Esophagus muscularis mucosa (tissue), 4 donors: ENCODE measurements at regions not wholly inside any gene's neighbourhood (a gene's known extent, or its start where the extent isn't known, plus 50 kb on each side); places are given as distances from the start of the nearest gene placed in this dataset.

Experiments
- DNase-seq: peaks from one replicate; pipeline ENCODE4 v3.0.0-alpha.2; 2017; ENCODE audit errors: extremely low spot score
- H3K27ac ChIP-seq, 4 donors: fragments of 200-600 bp; sonication (generic); replicated peaks in 1 of 4; 1 replicate in 3 of 4; 2 replicates in 1 of 4; pipeline ENCODE4 v1.5.1; 2016 to 2019; ENCODE audit warnings: mild to moderate bottlenecking in 1 of 4
- H3K27me3 ChIP-seq, 4 donors: fragments of 200-600 bp; sonication (generic); one replicate each; pipeline versions ENCODE4 v1.5.1 to v1.6.0; 2016 to 2019
- H3K36me3 ChIP-seq, 4 donors: fragments of 200-600 bp; sonication (generic); one replicate each; pipeline ENCODE4 v1.5.1; 2016 to 2019
- H3K4me1 ChIP-seq, 4 donors: fragments of 200-600 bp; sonication (generic); one replicate each; pipeline ENCODE4 v1.5.1; 2016 to 2019
- H3K4me3 ChIP-seq, 4 donors: fragments of 200-600 bp; sonication (generic); 1 replicate in 2 of 4; 2 replicates in 2 of 4; pipeline ENCODE4 v1.5.1; 2016 to 2019; ENCODE audit warnings: mild to moderate bottlenecking in 4 of 4, moderate library complexity in 1 of 4
- H3K9me3 ChIP-seq, 4 donors: fragments of 200-600 bp; sonication (generic); 1 replicate in 3 of 4; 2 replicates in 1 of 4; pipeline ENCODE4 v1.5.1; 2016 to 2019
- EP300 ChIP-seq: sonication (generic); formaldehyde crosslinking; IDR thresholded peaks from one replicate; pipeline ENCODE4 v1.6.1; 2017; ENCODE audit warnings: antibody characterized with exemption
- POLR2A ChIP-seq: fragments of 450-650 bp; IDR thresholded peaks from one replicate; pipeline ENCODE4 v1.6.1; 2017; ENCODE audit warnings: antibody characterized with exemption, moderate library complexity, mild to moderate bottlenecking, low read depth
- POLR2AphosphoS5 ChIP-seq, 2 donors: sonication (generic); formaldehyde crosslinking; IDR thresholded peaks; one replicate each; pipeline ENCODE4 v1.6.1; 2017; ENCODE audit warnings: antibody characterized with exemption in 2 of 2
- WGBS: methylation state at CpG from one replicate; pipeline ENCODE4 v1.1.5; 2018; 5-methylcytosine and 5-hydroxymethylcytosine counted together
- intact Hi-C: fragments of 100-400 bp; cut with DNase I; formaldehyde crosslinking; loops from one replicate; pipeline ENCODE4 v1.15.1; 2023
- TF ChIP-seq, protein P1 (sequence below), 3 experiments: fragments of 200-600 bp in 2 of 3; fragments of 450-650 bp in 1 of 3; sonication (generic) in 2 of 3; IDR thresholded peaks; one replicate each; pipeline ENCODE4 v1.5.1; 2017 to 2019; ENCODE audit warnings: antibody characterized with exemption in 3 of 3, mild to moderate bottlenecking in 2 of 3, moderate library complexity in 1 of 3

DNA sequence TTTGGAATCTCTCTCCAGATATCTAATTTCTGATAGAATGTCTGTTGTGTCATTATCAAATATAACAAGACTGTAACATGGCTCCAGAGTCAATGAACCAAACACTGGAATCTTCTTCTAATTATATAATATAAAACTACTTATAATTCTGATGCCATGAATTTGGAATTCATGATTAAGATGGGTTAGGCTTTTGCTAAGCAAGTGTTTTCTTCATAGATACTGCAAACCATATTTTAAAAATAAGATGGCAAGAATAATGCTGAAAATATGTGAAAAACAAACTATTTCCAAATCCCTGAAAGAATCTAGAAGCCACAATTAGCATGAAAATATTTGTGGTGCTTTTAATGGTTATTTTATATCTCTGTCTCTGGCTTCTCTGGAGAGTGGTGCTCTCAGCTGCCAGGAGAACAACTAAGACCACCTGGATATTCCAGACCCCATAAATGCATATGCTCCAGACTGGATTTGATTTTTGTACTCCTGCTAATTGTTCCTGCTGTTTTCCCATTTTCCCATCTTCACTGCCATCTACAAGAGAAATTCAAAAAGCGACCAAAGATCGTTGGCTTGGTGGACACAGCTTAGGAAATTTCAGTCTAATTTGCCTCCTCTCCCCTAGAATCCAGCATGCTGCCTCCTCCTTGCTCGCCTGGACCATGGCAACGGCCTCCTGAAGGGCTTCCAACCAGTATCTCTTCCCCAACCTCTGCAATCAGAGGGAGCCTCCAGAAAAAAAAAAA lies 418.9 kb downstream of the SETD4 start:
- Histone ChIP-seq H3K27me3 (peaks cover 0 to 27% (median 0%) of the 10 kb centered on the region in 4 donors), H3K27ac (no peak overlapping the region)

DNA sequence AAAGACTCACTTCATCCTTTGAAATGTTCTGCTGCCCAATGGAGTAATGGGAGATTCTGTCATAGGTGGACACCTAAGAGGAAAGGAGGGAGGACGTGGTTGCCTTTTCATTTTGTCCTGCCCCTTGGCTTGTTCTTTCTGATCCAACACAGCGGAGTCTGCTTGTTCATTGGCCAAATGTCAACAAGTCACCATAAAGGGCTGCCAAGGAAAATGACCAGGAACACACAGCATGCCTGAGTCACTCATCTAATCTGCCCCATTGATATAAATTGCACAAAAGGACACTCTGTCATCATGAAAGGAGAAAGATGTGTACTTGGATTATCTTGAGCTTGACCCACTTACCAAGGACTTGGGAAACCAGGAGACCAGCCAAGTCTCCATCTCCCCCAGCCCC lies 422.9 kb downstream of the SETD4 start:
- TF ChIP-seq, protein P1, sequence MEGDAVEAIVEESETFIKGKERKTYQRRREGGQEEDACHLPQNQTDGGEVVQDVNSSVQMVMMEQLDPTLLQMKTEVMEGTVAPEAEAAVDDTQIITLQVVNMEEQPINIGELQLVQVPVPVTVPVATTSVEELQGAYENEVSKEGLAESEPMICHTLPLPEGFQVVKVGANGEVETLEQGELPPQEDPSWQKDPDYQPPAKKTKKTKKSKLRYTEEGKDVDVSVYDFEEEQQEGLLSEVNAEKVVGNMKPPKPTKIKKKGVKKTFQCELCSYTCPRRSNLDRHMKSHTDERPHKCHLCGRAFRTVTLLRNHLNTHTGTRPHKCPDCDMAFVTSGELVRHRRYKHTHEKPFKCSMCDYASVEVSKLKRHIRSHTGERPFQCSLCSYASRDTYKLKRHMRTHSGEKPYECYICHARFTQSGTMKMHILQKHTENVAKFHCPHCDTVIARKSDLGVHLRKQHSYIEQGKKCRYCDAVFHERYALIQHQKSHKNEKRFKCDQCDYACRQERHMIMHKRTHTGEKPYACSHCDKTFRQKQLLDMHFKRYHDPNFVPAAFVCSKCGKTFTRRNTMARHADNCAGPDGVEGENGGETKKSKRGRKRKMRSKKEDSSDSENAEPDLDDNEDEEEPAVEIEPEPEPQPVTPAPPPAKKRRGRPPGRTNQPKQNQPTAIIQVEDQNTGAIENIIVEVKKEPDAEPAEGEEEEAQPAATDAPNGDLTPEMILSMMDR (IDR thresholded peaks at IDR 0.05), result no peak
- TF ChIP-seq POLR2AphosphoS5 (IDR thresholded peaks at IDR 0.05) (no peak), POLR2A (no peak), EP300 (no peak)
- no peaks in the 10 kb centered on the region for H3K9me3 ChIP-seq
- no peak overlapping the region for H3K27ac ChIP-seq
- intact Hi-C loops, result no loop called here
- H3K27me3 ChIP-seq, result peaks cover 0 to 34% (median 0%) of the 10 kb centered on the region in 4 donors
- no peak overlapping the region for H3K4me3 ChIP-seq
- H3K4me1 ChIP-seq, result no peaks in the 10 kb centered on the region
- H3K36me3 ChIP-seq, result no peaks in the 10 kb centered on the region
- peak; percentile 57 for DNase-seq
- WGBS, result 68% methylated on average over 2 of the region's 2 CpGs

More for the DNA sequence above, 418.9 kb downstream of the SETD4 start:
- Histone ChIP-seq H3K4me3 (no peak overlapping the region), H3K4me1 (no peaks in the 10 kb centered on the region), H3K36me3 (no peaks in the 10 kb centered on the region), H3K9me3 (no peaks in the 10 kb centered on the region)
- no peak for TF ChIP-seq EP300
- no peak for TF ChIP-seq POLR2AphosphoS5 (IDR thresholded peaks at IDR 0.05)
- TF ChIP-seq, protein P1 (IDR thresholded peaks at IDR 0.05), result no peak
- intact Hi-C loops, result no loop called here
- DNase-seq, result peak; percentile 55
- WGBS, result 86% methylated on average over 4 of the region's 4 CpGs

DNA sequence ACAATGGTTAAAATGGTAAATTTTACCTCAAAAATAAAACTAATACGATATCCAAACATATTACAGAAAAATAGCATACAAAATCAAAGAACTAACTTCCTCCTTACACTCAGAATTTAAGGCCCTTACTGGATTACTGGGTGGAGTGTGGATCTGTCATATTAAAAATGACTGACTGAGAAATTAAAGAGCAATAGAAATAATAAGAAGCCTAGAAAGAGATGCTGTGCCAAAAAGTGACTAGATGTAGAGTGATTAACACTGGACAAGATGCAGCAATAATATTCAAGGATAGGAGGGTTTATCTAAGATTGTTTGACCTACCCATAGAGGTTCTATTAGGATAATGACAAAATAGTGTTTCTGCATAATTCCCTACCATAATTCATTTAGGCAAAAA lies 424.3 kb downstream of the SETD4 start:
- Histone ChIP-seq H3K36me3 (no peaks in the 10 kb centered on the region), H3K27ac (no peak overlapping the region), H3K4me3 (no peak overlapping the region), H3K4me1 (no peaks in the 10 kb centered on the region), H3K9me3 (no peaks in the 10 kb centered on the region), H3K27me3 (peaks cover 0 to 34% (median 0%) of the 10 kb centered on the region in 4 donors)
- WGBS, result 79% methylated on average over 1 of the region's 1 CpG
- DNase-seq, result no peak
- intact Hi-C loops, result no loop called here
- TF ChIP-seq POLR2A (no peak), POLR2AphosphoS5 (IDR thresholded peaks at IDR 0.05) (no peak), EP300 (no peak)
- TF ChIP-seq, protein P1 (IDR thresholded peaks at IDR 0.05), result no peak

DNA sequence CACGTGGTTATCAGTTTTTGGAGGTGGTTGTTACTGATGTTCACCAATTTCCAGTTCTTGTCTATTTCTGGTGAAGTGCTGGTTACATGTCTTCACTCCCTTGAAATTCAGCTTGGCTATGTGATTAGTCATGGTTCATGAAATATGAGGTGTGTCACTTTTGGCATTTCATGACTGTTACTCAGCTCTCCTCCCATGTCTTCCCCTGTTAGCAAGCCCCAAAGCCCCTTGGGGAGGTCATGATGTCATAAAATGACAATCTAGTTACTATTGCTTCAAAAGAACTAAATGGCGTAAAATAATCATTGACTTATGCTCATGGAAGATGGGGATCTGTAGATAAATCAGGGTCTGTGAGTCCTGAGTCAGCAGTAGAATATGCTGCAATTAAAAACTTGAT lies 425.1 kb downstream of the SETD4 start:
- 89% methylated on average over 2 of the region's 2 CpGs for WGBS
- Histone ChIP-seq H3K4me3 (no peak overlapping the region), H3K9me3 (no peaks in the 10 kb centered on the region), H3K36me3 (no peaks in the 10 kb centered on the region), H3K4me1 (no peaks in the 10 kb centered on the region), H3K27me3 (peaks cover 0 to 33% (median 0%) of the 10 kb centered on the region in 4 donors), H3K27ac (no peak overlapping the region)
- TF ChIP-seq POLR2A, result no peak
- TF ChIP-seq, protein P1 (IDR thresholded peaks at IDR 0.05), result no peak
- no peak for TF ChIP-seq EP300
- DNase-seq, result peak; percentile 45
- intact Hi-C loops, result no loop called here

DNA sequence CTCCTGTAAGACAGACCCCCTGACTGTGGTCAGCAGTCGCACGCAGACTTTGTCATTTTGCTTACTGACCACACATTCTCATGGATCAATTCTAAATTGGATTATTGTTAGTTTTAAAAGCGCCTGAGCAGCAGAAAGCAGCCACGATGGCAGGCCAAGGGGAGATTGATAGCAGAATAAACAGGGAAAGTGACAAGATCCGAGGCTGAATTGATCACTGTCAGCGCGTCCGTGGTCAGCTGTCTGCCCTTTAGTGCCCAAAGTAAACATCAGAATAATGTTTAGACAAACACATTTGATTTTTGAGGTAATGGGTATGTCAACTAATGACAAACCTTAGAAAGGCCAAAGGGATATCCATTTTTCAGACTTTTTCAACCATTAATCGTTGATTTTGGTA lies 426.8 kb downstream of the SETD4 start:
- TF ChIP-seq EP300 (no peak), POLR2AphosphoS5 (IDR thresholded peaks at IDR 0.05) (no peak), POLR2A (no peak)
- TF ChIP-seq, protein P1 (IDR thresholded peaks at IDR 0.05), result no peak
- intact Hi-C loops, result no loop called here
- DNase-seq, result peak; percentile 47
- Histone ChIP-seq H3K4me1 (no peaks in the 10 kb centered on the region), H3K27ac (no peak overlapping the region), H3K27me3 (peaks cover 0 to 23% (median 0%) of the 10 kb centered on the region in 4 donors), H3K36me3 (no peaks in the 10 kb centered on the region), H3K9me3 (no peaks in the 10 kb centered on the region), H3K4me3 (no peak overlapping the region)
- 67% methylated on average over 9 of the region's 9 CpGs for WGBS
